Effector memory CD4-positive, alpha-beta T cell (primary cell): ENCODE measurements at regions not wholly inside any gene's neighbourhood (a gene's known extent, or its start where the extent isn't known, plus 50 kb on each side); places are given as distances from the start of the nearest gene placed in this dataset.
"Not testable (repeated sequence)": the region's sequence is repeated elsewhere in the genome, so short reads cannot be mapped to it uniquely, and the experiment has no call there.

Source experiments
- DNase-seq, 3 donors: peaks; one replicate each; pipeline ENCODE4 v3.0.0-alpha.2; 2020
- H3K27ac ChIP-seq: 2 replicates; pipeline ENCODE4 v1.7.0; 2013; ENCODE audit warnings: mild to moderate bottlenecking, low read length, moderate library complexity; ENCODE audit not compliant: insufficient read depth, poor library complexity, severe bottlenecking
- H3K27me3 ChIP-seq: replicated peaks from 2 replicates; pipeline ENCODE4 v1.7.0; 2013; ENCODE audit warnings: mild to moderate bottlenecking, low read length; ENCODE audit not compliant: insufficient read depth, control insufficient read depth, poor library complexity, severe bottlenecking
- H3K36me3 ChIP-seq: 2 replicates; pipeline ENCODE4 v1.7.0; 2013; ENCODE audit warnings: mild to moderate bottlenecking, low read length, moderate library complexity; ENCODE audit not compliant: control insufficient read depth, insufficient read depth
- H3K4me1 ChIP-seq: 2 replicates; pipeline ENCODE4 v1.7.0; 2013; ENCODE audit warnings: low read length, mild to moderate bottlenecking; ENCODE audit not compliant: control insufficient read depth, insufficient read depth, poor library complexity, severe bottlenecking
- H3K4me3 ChIP-seq: 2 replicates; pipeline ENCODE4 v1.7.0; 2013; ENCODE audit warnings: low read length, low read depth, mild to moderate bottlenecking; ENCODE audit not compliant: insufficient read depth, poor library complexity, severe bottlenecking
- H3K9me3 ChIP-seq: 2 replicates; pipeline ENCODE4 v1.7.0; 2013; ENCODE audit warnings: mild to moderate bottlenecking, low read length, moderate library complexity; ENCODE audit not compliant: control insufficient read depth

DNA sequence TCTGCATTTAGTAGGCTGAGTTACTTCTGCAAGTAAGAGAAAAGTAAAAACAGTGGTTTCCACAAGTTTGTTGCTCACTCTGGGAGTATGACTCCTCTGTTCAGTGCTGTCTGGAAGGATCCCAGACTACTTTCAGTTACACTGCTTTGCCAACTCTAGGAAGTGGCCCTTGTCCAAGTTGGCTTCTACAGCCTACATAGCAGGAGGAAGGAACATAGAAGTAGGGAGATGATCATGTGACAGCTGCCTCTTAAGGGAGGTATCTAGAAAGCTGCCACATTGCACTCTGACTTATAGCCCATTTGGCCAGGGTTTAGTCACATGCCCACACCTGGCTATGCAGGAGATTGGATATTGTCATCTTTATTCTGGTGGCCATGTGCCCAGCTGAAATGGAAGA is 298.1 kb downstream of the NSUN3 start:
- Histone ChIP-seq H3K36me3 (no peaks in the 10 kb centered on the region), H3K4me1 (no peaks in the 10 kb centered on the region), H3K27ac (no peak overlapping the region), H3K4me3 (no peak overlapping the region), H3K27me3 (no peaks in the 10 kb centered on the region), H3K9me3 (no peaks in the 10 kb centered on the region)
- no peak for DNase-seq

DNA sequence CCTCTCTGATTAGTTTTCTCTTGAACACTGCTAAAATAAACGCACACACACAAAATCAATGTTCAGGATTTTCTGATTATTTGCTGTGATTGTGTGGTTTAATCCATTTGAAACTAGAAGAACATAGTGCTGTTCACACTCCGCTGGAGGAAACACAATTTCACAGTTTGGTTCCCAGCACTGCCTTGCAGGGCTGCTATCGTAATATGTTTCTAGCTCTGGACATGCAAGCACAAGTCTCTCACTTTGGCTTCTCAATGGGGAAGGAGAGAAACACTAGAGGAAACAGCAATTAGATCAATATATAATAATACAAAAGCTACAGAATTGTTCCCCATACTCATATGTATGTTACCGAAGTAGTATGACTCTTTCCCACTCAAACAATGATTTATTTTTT is 299.5 kb downstream of the NSUN3 start:
- H3K4me3 ChIP-seq, result no peak overlapping the region

DNA sequence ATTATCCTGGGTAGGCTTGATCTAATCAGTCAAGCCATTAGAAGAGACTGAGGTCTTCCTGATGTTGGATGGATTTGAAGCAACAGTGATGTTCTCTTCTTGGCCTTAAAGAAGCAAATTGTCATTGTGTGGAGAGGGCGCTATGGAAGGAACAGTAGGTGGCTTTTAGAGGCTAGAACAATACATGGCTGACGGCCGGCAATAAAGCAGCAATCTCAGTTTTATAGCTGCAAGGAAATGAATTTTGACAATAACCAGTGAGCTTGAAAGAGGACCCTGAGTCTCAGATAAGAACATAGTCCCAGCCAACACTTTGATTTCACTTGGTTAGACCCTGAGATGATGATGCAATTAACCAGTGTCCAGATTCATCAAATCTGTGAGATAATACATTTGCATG is 302.1 kb downstream of the NSUN3 start:
- no peak for DNase-seq
- Histone ChIP-seq H3K27ac (no peak overlapping the region), H3K36me3 (no peaks in the 10 kb centered on the region), H3K27me3 (no peaks in the 10 kb centered on the region), H3K4me3 (no peak overlapping the region), H3K9me3 (no peaks in the 10 kb centered on the region), H3K4me1 (no peaks in the 10 kb centered on the region)

More for the DNA sequence above, 299.5 kb downstream of the NSUN3 start:
- no peak for DNase-seq
- Histone ChIP-seq H3K4me1 (no peaks in the 10 kb centered on the region), H3K36me3 (no peaks in the 10 kb centered on the region), H3K9me3 (no peaks in the 10 kb centered on the region), H3K27me3 (no peaks in the 10 kb centered on the region), H3K27ac (no peak overlapping the region)

DNA sequence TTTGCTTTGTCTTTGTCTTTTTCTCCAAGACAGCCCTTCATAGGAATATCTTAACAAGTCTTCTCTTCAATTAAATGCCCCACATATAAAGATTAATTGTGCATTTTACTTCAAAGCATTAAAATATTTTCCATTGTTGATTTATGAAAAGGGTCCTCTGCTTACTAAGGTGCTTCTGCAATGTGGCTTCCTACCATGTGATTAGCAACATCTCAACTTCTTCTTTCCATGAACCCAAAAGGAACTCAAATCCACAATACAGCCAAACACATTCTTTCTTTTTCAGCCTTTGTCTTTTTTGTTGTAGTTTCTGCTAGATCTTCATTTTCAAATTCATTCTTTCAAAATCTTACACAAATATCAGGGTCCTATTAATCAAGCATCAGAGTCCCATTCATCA is 309.2 kb downstream of the NSUN3 start:
- Histone ChIP-seq H3K4me1 (no peaks in the 10 kb centered on the region), H3K27ac (no peak overlapping the region), H3K36me3 (no peaks in the 10 kb centered on the region), H3K27me3 (no peaks in the 10 kb centered on the region), H3K4me3 (no peak overlapping the region), H3K9me3 (no peaks in the 10 kb centered on the region)
- DNase-seq, result no peak

DNA sequence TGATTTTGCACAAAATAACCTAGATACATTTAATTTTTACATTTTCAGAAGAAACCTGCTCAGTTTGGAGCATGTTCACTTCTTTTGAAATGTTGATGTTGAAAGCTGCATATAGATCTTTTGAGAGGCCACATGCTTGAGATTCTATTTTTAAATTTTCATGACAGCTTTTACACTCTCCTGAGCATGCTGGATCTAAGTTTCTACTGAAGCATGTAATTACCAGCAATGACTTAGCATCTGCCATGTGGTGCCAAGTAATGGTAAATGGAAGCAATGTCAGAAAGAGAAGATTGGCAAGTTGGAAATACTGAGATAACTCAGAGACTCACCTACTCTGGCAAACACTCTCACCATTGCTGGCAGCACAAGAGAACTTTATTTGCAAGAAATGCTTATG is 310.6 kb downstream of the NSUN3 start:
- Histone ChIP-seq H3K36me3 (no peaks in the 10 kb centered on the region), H3K4me1 (no peaks in the 10 kb centered on the region), H3K9me3 (no peaks in the 10 kb centered on the region), H3K27me3 (no peaks in the 10 kb centered on the region), H3K4me3 (no peak overlapping the region), H3K27ac (no peak overlapping the region)
- DNase-seq, result no peak

DNA sequence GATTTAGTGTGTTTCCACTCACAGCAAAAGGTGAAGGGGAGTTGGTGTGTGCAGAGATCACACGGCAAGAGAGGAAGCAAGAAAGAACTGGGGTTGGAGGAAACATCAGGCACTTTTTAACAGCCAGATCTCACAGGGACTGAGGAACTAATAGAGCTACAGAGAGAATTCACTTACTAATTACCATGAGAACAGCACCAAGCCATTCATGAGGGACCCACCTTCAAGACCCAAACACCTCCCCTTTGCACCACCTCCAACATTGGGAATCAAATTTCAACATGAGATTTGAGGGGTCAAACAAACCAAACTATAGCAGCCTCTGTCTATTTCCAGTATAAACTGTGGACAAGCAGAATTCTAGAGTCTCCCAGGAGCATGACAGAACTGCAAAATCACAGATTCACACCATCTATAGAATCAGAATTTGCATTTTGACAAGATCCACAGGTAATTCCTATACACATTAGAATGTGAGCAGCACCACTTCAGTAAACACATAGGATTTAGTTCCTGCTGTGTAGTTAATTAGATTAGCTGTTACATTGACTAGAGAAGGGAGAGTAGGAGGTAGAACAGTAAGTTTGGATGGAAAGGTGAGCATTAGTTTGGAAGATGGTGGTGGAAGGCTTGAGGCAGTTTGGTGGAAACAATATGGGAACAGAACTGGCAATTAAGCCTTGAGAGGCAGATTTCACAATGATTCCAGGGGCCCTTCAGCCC is 311.7 kb downstream of the NSUN3 start:
- no peaks in the 10 kb centered on the region for H3K36me3 ChIP-seq
- no peaks in the 10 kb centered on the region for H3K4me1 ChIP-seq
- no peaks in the 10 kb centered on the region for H3K9me3 ChIP-seq
- no peak overlapping the region for H3K4me3 ChIP-seq
- H3K27me3 ChIP-seq, result no peaks in the 10 kb centered on the region
- no peak for DNase-seq
- H3K27ac ChIP-seq, result no peak overlapping the region

DNA sequence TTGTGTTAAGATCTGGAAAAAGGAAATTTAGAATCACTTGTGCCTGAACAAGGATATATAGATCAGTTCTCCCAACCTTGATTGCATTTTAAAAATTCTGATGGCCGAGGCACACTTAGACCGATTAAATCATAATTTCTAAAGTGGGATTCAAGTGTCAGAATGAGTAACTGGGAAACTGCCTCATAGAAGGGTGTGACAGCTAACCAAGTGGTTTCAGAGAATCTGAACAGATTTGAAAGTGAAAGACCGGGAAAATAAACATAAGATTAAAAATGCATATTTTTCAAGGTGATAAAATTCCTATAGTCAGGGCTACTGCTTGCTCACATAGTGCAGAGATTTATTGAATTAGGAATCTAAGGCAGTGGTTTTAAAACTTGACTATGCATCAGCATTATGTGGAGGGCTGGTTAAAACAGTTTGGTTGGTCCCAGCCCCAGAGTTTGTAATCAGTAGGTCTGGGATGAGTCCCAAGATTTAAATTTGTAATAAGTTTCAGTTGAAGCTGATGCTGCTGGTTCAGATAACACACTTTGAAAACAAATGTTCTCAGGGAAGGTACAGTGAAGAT is 314.3 kb downstream of the NSUN3 start:
- not testable (repeated sequence) for H3K4me1 ChIP-seq, H3K27me3 ChIP-seq

DNA sequence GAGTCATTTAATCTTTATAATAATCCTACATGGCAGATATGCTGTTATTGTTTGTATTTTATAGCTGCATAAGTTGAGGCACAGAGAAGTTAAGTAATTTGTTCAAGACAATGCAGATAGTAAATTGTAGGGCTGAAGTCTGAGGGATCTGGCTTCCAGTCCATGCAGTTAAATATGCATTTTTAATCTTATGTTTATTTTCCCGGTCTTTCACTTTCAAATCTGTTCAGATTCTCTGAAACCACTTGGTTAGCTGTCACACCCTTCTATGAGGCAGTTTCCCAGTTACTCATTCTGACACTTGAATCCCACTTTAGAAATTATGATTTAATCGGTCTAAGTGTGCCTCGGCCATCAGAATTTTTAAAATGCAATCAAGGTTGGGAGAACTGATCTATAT is 315.0 kb downstream of the NSUN3 start:
- DNase-seq, H3K36me3 ChIP-seq, H3K9me3 ChIP-seq, H3K27me3 ChIP-seq, H3K27ac ChIP-seq, H3K4me1 ChIP-seq, H3K4me3 ChIP-seq: not testable (repeated sequence)

More for the DNA sequence above, 314.3 kb downstream of the NSUN3 start:
- H3K27ac ChIP-seq, H3K4me3 ChIP-seq, DNase-seq, H3K9me3 ChIP-seq, H3K36me3 ChIP-seq: not testable (repeated sequence)

DNA sequence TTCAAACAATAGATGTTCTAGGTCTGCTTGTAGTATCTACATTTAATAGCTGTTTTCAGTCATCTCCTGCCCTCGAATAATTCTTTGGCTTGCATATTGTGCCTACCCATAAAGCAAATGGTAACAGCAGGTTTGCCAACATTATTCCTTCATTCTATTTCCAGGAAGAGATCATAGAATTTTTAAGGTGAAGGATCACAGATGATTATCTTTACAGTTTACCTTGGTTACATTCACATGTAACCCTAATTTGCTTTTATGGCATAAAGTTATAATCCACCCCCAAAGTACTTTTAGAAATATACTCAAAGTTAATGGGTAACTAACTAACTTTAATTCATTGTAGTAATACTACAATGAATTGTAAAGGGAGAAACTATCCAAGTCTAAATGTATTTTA is 315.5 kb downstream of the NSUN3 start:
- Histone ChIP-seq H3K4me1 (no peaks in the 10 kb centered on the region), H3K36me3 (no peaks in the 10 kb centered on the region), H3K27me3 (no peaks in the 10 kb centered on the region), H3K4me3 (no peak overlapping the region), H3K27ac (no peak overlapping the region), H3K9me3 (no peaks in the 10 kb centered on the region)
- no peak for DNase-seq

DNA sequence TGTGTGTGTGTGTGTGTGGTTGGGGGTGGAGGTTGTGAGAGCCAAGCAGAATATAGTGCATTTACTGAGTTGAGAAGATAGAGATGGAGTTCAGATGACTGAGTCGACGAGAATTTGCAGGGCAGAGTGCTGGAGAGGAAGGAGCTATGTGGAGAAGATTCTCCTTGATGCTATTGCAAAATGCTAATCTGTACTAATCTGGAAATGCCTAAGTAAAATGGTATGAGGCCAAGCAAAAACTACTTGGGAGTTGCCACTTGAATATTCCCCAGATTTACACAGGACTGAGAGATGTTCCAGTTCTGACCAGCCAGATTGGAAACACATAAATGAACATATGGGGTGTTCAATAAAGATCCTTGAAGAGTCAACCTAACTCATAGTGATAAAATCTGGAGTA is 316.4 kb downstream of the NSUN3 start:
- Histone ChIP-seq H3K36me3 (no peaks in the 10 kb centered on the region), H3K27ac (no peak overlapping the region), H3K4me1 (no peaks in the 10 kb centered on the region)

More for the DNA sequence above, 316.4 kb downstream of the NSUN3 start:
- H3K9me3 ChIP-seq, result no peaks in the 10 kb centered on the region
- no peak for DNase-seq
- H3K27me3 ChIP-seq, result no peaks in the 10 kb centered on the region
- H3K4me3 ChIP-seq, result no peak overlapping the region
